HG03469 (cell line): ENCODE measurements at regions not wholly inside any gene's neighbourhood (a gene's known extent, or its start where the extent isn't known, plus 50 kb on each side); places are given as distances from the start of the nearest gene placed in this dataset.

ENCODE experiments used
- ATAC-seq: cut with Tn5 transposase; IDR thresholded peaks from one replicate; pipeline ENCODE4 v1.9.1; 2021; ENCODE audit warnings: mild to moderate bottlenecking, moderate library complexity, moderate number of reproducible peaks; ENCODE audit not compliant: unreplicated experiment

- ATAC-seq = no peak
Measured at GRCh38 chr14:73800970-73801515, 50.6 kb upstream of the PTGR2 start.

GRCh38 chr14:73797543-73798265 lies 53.9 kb upstream of the PTGR2 start:
- no peak for ATAC-seq

- ATAC-seq = no peak
Measured at GRCh38 chr14:73796893-73797542, 54.6 kb upstream of the PTGR2 start.

GRCh38 chr14:73796415-73796814 lies 55.2 kb upstream of the PTGR2 start:
- no peak for ATAC-seq

- no peak for ATAC-seq
Measured at GRCh38 chr14:73795974-73796373, 55.7 kb upstream of the PTGR2 start.

- no peak for ATAC-seq
Measured at GRCh38 chr14:73795466-73795865, 56.2 kb upstream of the PTGR2 start.

- no peak for ATAC-seq
Measured at GRCh38 chr14:73794146-73794545, 57.5 kb upstream of the PTGR2 start.

- no peak for ATAC-seq
Measured at GRCh38 chr14:73792481-73792880, 59.1 kb upstream of the PTGR2 start.

- no peak for ATAC-seq
Measured at GRCh38 chr14:73789989-73790581, 61.5 kb upstream of the PTGR2 start.

- ATAC-seq = no peak
Measured at GRCh38 chr14:73788701-73789551, 62.7 kb upstream of the PTGR2 start.

GRCh38 chr14:73788317-73788598 lies 63.4 kb upstream of the PTGR2 start:
- no peak for ATAC-seq

- ATAC-seq = no peak
Measured at GRCh38 chr14:73787486-73788316, 63.9 kb upstream of the PTGR2 start.

- ATAC-seq = no peak
Measured at GRCh38 chr14:73786636-73787485, 64.8 kb upstream of the PTGR2 start.

- no peak for ATAC-seq
Measured at GRCh38 chr14:73785834-73786635, 65.6 kb upstream of the PTGR2 start.

- ATAC-seq = no peak
Measured at GRCh38 chr14:73785336-73785833, 66.2 kb upstream of the PTGR2 start.

- no peak for ATAC-seq
Measured at GRCh38 chr14:73784988-73785313, 66.7 kb upstream of the PTGR2 start.

GRCh38 chr14:73784181-73784987 lies 67.2 kb upstream of the PTGR2 start:
- ATAC-seq = no peak
